ENCODE measurements at regions not wholly inside any gene's neighbourhood (a gene's known extent, or its start where the extent isn't known, plus 50 kb on each side); places are given as distances from the start of the nearest gene placed in this dataset.
"Not testable (repeated sequence)": the region's sequence is repeated elsewhere in the genome, so short reads cannot be mapped to it uniquely, and the experiment has no call there.

GRCh38 chr6:109910571-109910970 lies 67.5 kb upstream of the GPR6 start:
- Histone ChIP-seq H3K9ac (no peak overlapping the region), H3K4me2 (ENCODE audit: low read length) (no peak overlapping the region), H3K36me3 (ENCODE audit: control insufficient read depth, insufficient read depth, low read length) (no peaks in the 10 kb centered on the region), H2AFZ (no peak overlapping the region), H3K27me3 (ENCODE audit: control insufficient read depth, insufficient read depth, low read length) (no peaks in the 10 kb centered on the region), H3K4me3 (ENCODE audit: low read depth, low read length) (no peak overlapping the region), H3K4me1 (peaks cover 9% of the 10 kb centered on the region), H3K9me3 (ENCODE audit: control insufficient read depth, low read length) (no peaks in the 10 kb centered on the region), H3K79me2 (no peaks in the 10 kb centered on the region), H3K27ac (no peak overlapping the region)
- no peak for TF ChIP-seq CTCF (IDR thresholded peaks at IDR 0.05)

GRCh38 chr6:109912118-109912517 lies 66.0 kb upstream of the GPR6 start:
- Histone ChIP-seq H2AFZ (no peak overlapping the region), H3K79me2 (no peaks in the 10 kb centered on the region), H3K9me3 (ENCODE audit: control insufficient read depth, low read length) (no peaks in the 10 kb centered on the region), H3K27ac (no peak overlapping the region), H3K4me3 (ENCODE audit: low read depth, low read length) (no peak overlapping the region), H3K4me1 (peaks cover 9% of the 10 kb centered on the region), H3K9ac (no peak overlapping the region), H3K4me2 (ENCODE audit: low read length) (no peak overlapping the region), H3K27me3 (ENCODE audit: control insufficient read depth, insufficient read depth, low read length) (no peaks in the 10 kb centered on the region), H3K36me3 (ENCODE audit: control insufficient read depth, insufficient read depth, low read length) (no peaks in the 10 kb centered on the region)
- TF ChIP-seq CTCF (IDR thresholded peaks at IDR 0.05): no peak

- Histone ChIP-seq H3K79me2 (no peaks in the 10 kb centered on the region), H3K9ac (no peak overlapping the region), H3K27ac (no peak overlapping the region), H2AFZ (no peak overlapping the region), H3K9me3 (ENCODE audit: control insufficient read depth, low read length) (no peaks in the 10 kb centered on the region), H3K4me1 (peaks cover 9% of the 10 kb centered on the region), H3K36me3 (ENCODE audit: control insufficient read depth, insufficient read depth, low read length) (no peaks in the 10 kb centered on the region), H3K4me2 (ENCODE audit: low read length) (no peak overlapping the region), H3K4me3 (ENCODE audit: low read depth, low read length) (no peak overlapping the region), H3K27me3 (ENCODE audit: control insufficient read depth, insufficient read depth, low read length) (no peaks in the 10 kb centered on the region)
- TF ChIP-seq CTCF (IDR thresholded peaks at IDR 0.05): no peak
Measured at GRCh38 chr6:109912952-109913351, 65.2 kb upstream of the GPR6 start.

- H3K36me3 ChIP-seq (ENCODE audit: control insufficient read depth, insufficient read depth, low read length); H3K4me3 ChIP-seq (ENCODE audit: low read depth, low read length); H3K9me3 ChIP-seq (ENCODE audit: control insufficient read depth, low read length); H3K27me3 ChIP-seq (ENCODE audit: control insufficient read depth, insufficient read depth, low read length); H3K4me2 ChIP-seq (ENCODE audit: low read length); H2AFZ ChIP-seq; H3K27ac ChIP-seq; H3K79me2 ChIP-seq; H3K9ac ChIP-seq; H3K4me1 ChIP-seq: not testable (repeated sequence)
Measured at GRCh38 chr6:109915748-109916147, 62.4 kb upstream of the GPR6 start.

GRCh38 chr6:109916759-109917158 lies 61.4 kb upstream of the GPR6 start:
- TF ChIP-seq CTCF (IDR thresholded peaks at IDR 0.05): no peak
- Histone ChIP-seq H3K9ac (no peak overlapping the region), H3K27me3 (ENCODE audit: control insufficient read depth, insufficient read depth, low read length) (no peaks in the 10 kb centered on the region), H3K79me2 (no peaks in the 10 kb centered on the region), H2AFZ (no peak overlapping the region), H3K4me1 (no peaks in the 10 kb centered on the region), H3K27ac (no peak overlapping the region), H3K4me2 (ENCODE audit: low read length) (no peak overlapping the region), H3K9me3 (ENCODE audit: control insufficient read depth, low read length) (no peaks in the 10 kb centered on the region), H3K4me3 (ENCODE audit: low read depth, low read length) (no peak overlapping the region), H3K36me3 (ENCODE audit: control insufficient read depth, insufficient read depth, low read length) (no peaks in the 10 kb centered on the region)

Data from parathyroid adenoma (tissue), 2 donors.